ENCODE measurements at regions not wholly inside any gene's neighbourhood (a gene's known extent, or its start where the extent isn't known, plus 50 kb on each side); places are given as distances from the start of the nearest gene placed in this dataset.

DNA sequence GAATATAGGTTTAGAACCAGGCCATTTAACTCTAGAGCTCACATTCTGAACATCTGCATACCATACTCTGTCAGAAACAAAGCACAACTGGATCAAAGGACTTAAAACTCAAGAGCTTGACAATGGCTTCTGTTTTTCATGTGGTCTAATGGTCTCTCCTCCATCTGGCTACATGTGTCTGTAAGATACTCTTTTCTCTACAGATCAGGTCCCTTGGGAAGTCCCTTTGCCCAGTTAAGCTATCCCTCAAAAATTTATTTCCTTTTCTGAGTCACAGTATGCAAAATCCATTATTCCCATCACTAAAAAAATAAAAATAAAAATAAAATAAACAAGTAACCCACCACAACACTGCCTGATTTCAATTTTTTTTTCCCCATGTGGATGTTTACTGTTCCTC, 357.0 kb upstream of the PRMT6 start:
- H3K27ac Mint-ChIP-seq = no peak overlapping the region
- H3K4me1 Mint-ChIP-seq = no peaks in the 10 kb centered on the region
- no peaks in the 10 kb centered on the region for H3K36me3 Mint-ChIP-seq
- H3K9me3 Mint-ChIP-seq = peaks cover 11 to 42% (median 16%) of the 10 kb centered on the region in 6 donors
- H3K4me3 Mint-ChIP-seq = no peak overlapping the region
- peaks cover 0 to 2% (median 0%) of the 10 kb centered on the region in 3 donors for H3K27me3 Mint-ChIP-seq (ENCODE audit: low read depth in 3 of 3)
- DNase-seq = no peak

DNA sequence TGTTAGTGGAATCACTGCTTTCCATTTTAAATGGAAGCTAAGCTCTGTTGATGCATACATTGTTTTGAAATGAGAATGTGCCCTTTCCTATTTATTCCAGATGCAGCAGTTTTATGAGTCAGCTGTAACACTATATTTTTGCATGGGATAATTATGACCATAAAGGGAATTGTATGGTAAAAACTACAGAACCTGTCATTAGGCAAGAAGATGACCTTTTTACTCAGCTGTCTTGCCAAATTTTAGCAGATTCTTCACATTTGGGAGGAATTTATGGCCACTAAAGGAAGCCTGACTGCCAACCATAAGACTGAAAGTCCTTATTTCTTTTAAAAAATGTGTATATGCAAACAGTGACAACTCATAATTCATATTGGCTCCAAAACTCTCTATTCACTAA, 356.3 kb upstream of the PRMT6 start:
- DNase-seq = no peak
- Mint-ChIP-seq H3K9me3 (peaks cover 11 to 48% (median 17%) of the 10 kb centered on the region in 6 donors), H3K4me3 (no peak overlapping the region), H3K36me3 (no peaks in the 10 kb centered on the region), H3K27ac (no peak overlapping the region), H3K4me1 (no peaks in the 10 kb centered on the region), H3K27me3 (ENCODE audit: low read depth in 3 of 3) (peaks cover 0 to 2% (median 0%) of the 10 kb centered on the region in 3 donors)

DNA sequence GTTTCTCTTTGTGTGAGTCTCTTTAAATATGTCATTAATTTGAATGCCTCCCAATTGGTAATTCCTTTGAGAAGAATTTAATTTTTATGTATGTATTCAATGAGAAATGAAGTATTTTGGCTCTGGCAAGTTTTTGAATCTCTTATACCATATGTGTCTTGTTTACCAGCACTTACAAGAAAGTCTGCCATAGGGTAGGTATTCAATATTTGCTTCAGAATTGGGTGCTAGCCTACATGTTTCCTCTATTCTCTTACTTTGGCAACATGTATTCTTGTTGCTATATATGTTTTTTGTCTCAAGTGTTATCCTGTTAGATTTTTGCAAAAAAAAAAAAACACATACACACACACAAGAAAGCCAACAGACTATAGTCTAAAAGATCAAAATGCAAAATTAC, 350.5 kb upstream of the PRMT6 start:
- Mint-ChIP-seq H3K4me1 (no peaks in the 10 kb centered on the region), H3K4me3 (no peak overlapping the region), H3K27me3 (ENCODE audit: low read depth in 3 of 3) (peaks cover 0 to 2% (median 0%) of the 10 kb centered on the region in 3 donors), H3K9me3 (peaks cover 10 to 56% (median 24%) of the 10 kb centered on the region in 6 donors), H3K36me3 (no peaks in the 10 kb centered on the region), H3K27ac (no peak overlapping the region)
- DNase-seq = no peak

DNA sequence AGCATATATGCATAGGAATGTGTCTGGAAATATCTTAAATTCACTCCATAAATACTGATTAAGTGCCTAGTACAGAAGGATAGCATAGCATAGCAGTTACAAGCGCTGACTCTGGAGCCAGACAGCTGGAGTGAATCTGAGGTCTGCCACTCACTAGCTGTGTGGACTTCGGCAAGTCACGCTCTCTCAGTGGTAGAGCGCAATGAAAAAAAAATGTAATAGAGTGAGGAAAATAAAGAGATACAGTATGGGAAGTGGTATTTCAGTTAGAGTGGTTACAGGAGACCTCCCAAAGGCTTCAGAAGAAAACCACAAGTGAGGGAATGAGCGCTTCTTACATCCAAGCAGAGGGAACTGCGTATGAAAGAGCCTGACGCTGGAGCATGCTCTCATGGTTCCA, 338.9 kb upstream of the PRMT6 start:
- H3K27ac Mint-ChIP-seq = no peak overlapping the region
- H3K4me3 Mint-ChIP-seq = no peak overlapping the region
- H3K27me3 Mint-ChIP-seq (ENCODE audit: low read depth in 3 of 3) = no peaks in the 10 kb centered on the region
- H3K4me1 Mint-ChIP-seq = no peaks in the 10 kb centered on the region
- peaks cover 2 to 23% (median 8%) of the 10 kb centered on the region in 6 donors for H3K9me3 Mint-ChIP-seq
- H3K36me3 Mint-ChIP-seq = no peaks in the 10 kb centered on the region
- no peak for DNase-seq

DNA sequence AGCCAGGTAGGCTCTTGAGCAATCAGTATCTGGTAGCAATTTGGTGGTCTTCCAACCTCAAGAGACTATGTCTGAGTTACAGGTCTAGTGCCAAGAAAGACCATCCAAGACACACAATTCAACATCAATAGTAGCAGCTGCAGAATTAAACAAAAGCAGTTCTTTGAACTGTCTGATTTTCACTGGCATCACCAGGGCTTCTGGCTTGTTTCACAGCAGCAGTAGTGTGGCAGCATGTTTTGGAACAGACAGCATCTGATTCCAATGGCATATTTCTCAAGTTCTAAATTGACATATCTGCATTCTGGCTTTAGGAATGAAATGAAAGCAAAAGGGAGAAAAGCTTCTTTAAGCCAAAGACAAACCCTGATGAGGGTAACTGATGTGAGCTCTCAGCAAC, 334.7 kb upstream of the PRMT6 start:
- DNase-seq = no peak
- Mint-ChIP-seq H3K36me3 (no peaks in the 10 kb centered on the region), H3K27me3 (ENCODE audit: low read depth in 3 of 3) (no peaks in the 10 kb centered on the region), H3K9me3 (peaks cover 7 to 21% (median 15%) of the 10 kb centered on the region in 6 donors), H3K4me3 (no peak overlapping the region), H3K27ac (no peak overlapping the region), H3K4me1 (no peaks in the 10 kb centered on the region)

DNA sequence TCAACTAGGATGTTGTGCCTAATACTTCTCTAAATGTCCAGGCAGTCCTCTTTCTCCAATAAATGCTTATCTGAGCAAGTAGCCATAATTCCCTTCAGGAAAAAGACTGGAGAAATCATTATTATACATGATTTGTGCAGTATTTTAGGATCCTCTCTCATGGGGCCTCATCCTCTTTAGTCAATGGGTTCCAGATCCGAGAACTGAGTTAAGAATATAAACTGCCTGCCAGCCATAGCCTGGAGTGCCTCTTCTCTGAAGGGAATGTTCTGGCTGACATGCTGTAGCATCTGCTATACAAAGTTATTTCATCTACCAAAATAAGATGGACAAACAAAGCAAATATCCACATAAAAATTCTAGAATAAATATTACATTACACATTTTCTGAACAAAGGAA, 334.0 kb upstream of the PRMT6 start:
- Mint-ChIP-seq H3K4me1 (no peaks in the 10 kb centered on the region), H3K27ac (no peak overlapping the region), H3K27me3 (ENCODE audit: low read depth in 3 of 3) (no peaks in the 10 kb centered on the region), H3K4me3 (no peak overlapping the region), H3K9me3 (peaks cover 7 to 23% (median 15%) of the 10 kb centered on the region in 6 donors), H3K36me3 (no peaks in the 10 kb centered on the region)
- no peak for DNase-seq

DNA sequence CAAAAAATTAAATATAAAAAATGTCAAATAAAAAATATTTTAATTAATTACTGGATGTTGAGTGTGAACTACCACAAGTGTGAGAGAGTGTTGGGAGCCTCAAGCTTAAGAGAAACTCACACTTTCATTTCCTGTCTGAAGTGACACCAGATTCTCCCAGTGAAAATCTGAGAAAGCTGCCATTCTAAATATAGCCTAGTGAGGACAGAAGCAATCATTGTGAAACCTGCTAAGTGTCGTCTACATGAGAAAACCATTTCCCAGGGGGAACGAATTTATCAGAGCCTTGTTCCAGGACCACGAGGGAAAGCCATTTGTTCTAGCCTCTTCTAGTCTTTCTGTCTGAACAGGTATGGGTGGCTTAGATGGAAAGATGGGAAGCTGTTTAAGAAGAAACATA, 329.3 kb upstream of the PRMT6 start:
- H3K27ac Mint-ChIP-seq = no peak overlapping the region
- no peaks in the 10 kb centered on the region for H3K27me3 Mint-ChIP-seq (ENCODE audit: low read depth in 3 of 3)
- no peaks in the 10 kb centered on the region for H3K36me3 Mint-ChIP-seq
- no peak overlapping the region for H3K4me3 Mint-ChIP-seq
- H3K9me3 Mint-ChIP-seq = peaks cover 11 to 36% (median 20%) of the 10 kb centered on the region in 6 donors
- H3K4me1 Mint-ChIP-seq = no peaks in the 10 kb centered on the region
- DNase-seq = no peak

DNA sequence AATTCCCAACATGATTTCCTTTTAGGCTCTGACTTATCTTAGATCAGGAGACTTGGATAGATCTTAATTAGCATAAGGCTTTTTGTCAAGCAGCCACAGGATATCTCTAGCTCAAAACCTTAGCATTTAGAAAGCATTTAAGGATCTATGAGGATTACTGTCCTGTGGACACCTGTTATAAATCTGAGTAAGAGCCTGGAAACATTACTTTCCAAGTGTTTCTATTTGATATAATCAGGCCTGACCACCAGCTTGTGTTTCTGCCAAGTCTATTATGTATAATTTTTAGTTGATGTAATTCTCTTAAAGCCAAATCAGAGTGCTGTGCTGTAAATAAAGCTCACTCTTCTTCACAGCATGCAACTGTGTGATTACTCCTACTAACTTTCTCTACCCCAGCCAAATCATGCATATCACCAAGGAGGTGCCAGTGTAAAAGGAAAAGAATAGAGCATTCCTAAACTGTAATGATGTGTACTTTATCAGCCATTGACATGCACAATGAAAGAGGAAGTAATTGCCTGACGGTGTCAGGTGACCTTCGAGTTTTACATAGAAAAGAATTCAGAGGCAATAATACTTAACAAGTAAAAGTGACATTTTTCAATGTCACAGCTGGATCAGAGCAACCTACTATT, 309.9 kb upstream of the PRMT6 start:
- no peak for DNase-seq
- Mint-ChIP-seq H3K27ac (no peak overlapping the region), H3K4me3 (no peak overlapping the region), H3K4me1 (no peaks in the 10 kb centered on the region), H3K27me3 (ENCODE audit: low read depth in 3 of 3) (no peaks in the 10 kb centered on the region), H3K9me3 (peaks cover 6 to 23% (median 10%) of the 10 kb centered on the region in 6 donors), H3K36me3 (no peaks in the 10 kb centered on the region)

DNA sequence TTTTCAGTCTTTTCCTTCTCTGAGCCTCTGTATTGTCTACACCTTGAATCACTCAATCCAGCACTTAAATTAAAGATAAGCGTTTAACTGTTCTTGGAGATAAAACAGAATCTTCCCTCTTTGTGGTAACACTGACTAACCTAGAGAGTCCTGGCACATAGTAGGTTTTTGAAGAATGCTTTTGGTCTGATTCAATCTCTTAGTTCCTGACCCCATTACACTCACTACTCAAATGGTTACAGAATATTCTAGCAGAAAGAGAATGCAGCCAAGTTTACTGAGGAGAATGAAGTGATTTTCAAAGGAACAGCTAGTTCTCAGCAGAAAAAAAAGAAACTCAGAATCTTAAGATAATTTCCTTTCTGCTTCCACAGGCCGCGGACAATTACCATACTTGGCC, 309.2 kb upstream of the PRMT6 start:
- Mint-ChIP-seq H3K9me3 (peaks cover 6 to 23% (median 11%) of the 10 kb centered on the region in 6 donors), H3K4me3 (no peak overlapping the region), H3K36me3 (no peaks in the 10 kb centered on the region), H3K27me3 (ENCODE audit: low read depth in 3 of 3) (peaks cover 0 to 2% (median 0%) of the 10 kb centered on the region in 3 donors), H3K4me1 (no peaks in the 10 kb centered on the region), H3K27ac (no peak overlapping the region)
- DNase-seq = no peak

DNA sequence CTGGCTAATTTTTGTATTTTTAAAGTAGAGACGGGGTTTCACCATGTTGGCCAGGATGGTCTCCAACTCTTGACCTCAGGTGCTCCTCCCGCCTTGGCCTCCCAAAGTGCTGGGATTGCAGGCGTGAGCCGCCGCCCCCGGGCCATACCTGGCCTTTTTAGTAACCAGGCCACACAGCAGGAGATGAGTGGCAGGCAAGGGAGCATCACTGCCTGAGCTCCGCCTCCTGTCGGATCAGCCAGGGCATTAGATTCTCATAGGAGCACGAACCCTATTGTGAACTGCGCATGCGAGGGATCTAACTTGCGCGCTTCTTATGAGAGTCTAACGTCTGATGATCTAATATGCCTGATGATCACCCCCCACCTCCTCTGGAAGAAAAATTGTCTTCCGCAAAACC, 308.7 kb upstream of the PRMT6 start:
- Mint-ChIP-seq H3K4me1 (no peaks in the 10 kb centered on the region), H3K4me3 (no peak overlapping the region), H3K9me3 (peaks cover 6 to 27% (median 11%) of the 10 kb centered on the region in 6 donors), H3K27me3 (ENCODE audit: low read depth in 3 of 3) (peaks cover 0 to 2% (median 0%) of the 10 kb centered on the region in 3 donors), H3K36me3 (no peaks in the 10 kb centered on the region), H3K27ac (no peak overlapping the region)
- DNase-seq = no peak

DNA sequence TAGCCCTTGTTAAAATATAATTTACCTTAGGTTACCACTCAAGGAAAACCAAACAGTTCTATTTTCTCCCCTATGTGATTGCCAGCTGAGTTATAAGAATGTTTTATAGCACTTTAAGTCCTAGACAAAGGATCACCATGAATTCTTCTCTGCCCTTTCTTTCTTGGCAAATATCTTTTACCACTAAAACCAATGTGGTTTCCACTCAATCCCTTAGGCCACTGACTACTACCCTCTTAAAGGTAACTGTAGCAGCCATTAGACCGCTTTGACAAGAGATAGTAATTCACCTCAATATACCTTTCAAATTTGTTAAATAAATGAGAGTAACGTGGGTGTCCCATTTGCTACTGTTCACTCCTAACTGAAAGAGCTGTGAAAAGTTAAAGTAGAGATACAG, 307.9 kb upstream of the PRMT6 start:
- H3K4me1 Mint-ChIP-seq = no peaks in the 10 kb centered on the region
- peaks cover 0 to 2% (median 0%) of the 10 kb centered on the region in 3 donors for H3K27me3 Mint-ChIP-seq (ENCODE audit: low read depth in 3 of 3)
- peaks cover 5 to 31% (median 9%) of the 10 kb centered on the region in 6 donors for H3K9me3 Mint-ChIP-seq
- no peak overlapping the region for H3K4me3 Mint-ChIP-seq
- H3K27ac Mint-ChIP-seq = no peak overlapping the region
- H3K36me3 Mint-ChIP-seq = no peaks in the 10 kb centered on the region
- DNase-seq = no peak

DNA sequence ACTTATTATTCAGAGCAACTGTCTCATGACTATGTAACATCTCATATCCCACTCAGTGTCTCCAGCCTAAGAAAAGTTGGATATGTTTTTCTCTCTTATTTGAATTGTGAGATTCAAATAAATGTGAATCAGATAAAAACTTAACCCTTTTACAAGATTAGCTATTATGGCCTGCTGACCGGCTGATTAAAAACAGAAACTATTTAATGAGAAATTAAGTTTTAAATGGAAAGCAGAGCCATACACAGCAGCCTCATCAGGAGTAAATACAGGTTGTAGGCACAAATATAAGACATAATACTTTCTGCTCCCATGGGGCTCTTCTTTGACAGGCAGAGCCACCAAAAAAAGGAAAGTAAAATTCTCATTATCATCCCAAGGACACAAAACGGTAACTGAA, 307.0 kb upstream of the PRMT6 start:
- H3K27ac Mint-ChIP-seq = no peak overlapping the region
- DNase-seq = no peak
- H3K36me3 Mint-ChIP-seq = no peaks in the 10 kb centered on the region
- H3K27me3 Mint-ChIP-seq (ENCODE audit: low read depth in 3 of 3) = peaks cover 0 to 2% (median 0%) of the 10 kb centered on the region in 3 donors
- H3K4me3 Mint-ChIP-seq = no peak overlapping the region
- peaks cover 6 to 31% (median 9%) of the 10 kb centered on the region in 6 donors for H3K9me3 Mint-ChIP-seq
- no peaks in the 10 kb centered on the region for H3K4me1 Mint-ChIP-seq

DNA sequence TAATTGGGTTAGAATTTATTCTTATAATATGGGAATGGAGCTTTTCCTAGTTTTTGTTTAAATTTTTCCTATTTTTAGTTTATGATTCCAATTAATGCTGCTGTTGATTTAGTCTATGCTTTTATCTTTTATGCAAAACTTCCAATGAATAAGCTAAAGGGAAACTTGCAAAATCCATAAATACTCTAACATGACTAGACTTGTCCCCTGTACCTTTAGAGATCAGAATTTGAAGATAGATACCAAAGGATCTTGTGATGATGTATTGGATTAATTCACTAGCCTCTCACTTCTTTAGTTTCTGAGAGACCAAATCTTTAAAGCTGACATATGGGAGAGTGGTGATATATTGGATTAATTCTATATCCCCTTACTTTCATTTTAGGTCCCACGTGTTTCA, 306.6 kb upstream of the PRMT6 start:
- H3K27me3 Mint-ChIP-seq (ENCODE audit: low read depth in 3 of 3) = peaks cover 0 to 2% (median 0%) of the 10 kb centered on the region in 3 donors
- no peaks in the 10 kb centered on the region for H3K36me3 Mint-ChIP-seq
- H3K4me1 Mint-ChIP-seq = no peaks in the 10 kb centered on the region
- DNase-seq = no peak
- H3K27ac Mint-ChIP-seq = no peak overlapping the region
- peaks cover 6 to 31% (median 9%) of the 10 kb centered on the region in 6 donors for H3K9me3 Mint-ChIP-seq
- H3K4me3 Mint-ChIP-seq = no peak overlapping the region

DNA sequence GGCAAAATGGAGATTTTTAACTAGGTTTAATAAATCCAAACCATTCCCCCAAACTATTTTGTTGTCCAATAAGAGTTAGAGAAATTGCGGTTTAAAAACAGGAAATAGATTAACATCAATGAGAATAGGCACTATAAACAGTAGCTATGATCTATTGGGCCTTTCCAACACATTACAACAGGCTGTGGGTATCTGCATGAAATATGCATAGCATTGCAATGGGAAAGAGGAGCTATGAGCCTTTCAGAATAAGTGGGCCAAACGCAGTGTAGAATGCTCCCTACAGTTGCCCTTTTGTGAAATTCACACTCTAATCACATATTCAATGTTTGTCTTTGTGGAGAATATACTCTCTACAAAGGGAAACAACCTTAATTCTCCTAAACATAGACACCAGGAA, 305.5 kb upstream of the PRMT6 start:
- peaks cover 6 to 36% (median 13%) of the 10 kb centered on the region in 6 donors for H3K9me3 Mint-ChIP-seq

DNA sequence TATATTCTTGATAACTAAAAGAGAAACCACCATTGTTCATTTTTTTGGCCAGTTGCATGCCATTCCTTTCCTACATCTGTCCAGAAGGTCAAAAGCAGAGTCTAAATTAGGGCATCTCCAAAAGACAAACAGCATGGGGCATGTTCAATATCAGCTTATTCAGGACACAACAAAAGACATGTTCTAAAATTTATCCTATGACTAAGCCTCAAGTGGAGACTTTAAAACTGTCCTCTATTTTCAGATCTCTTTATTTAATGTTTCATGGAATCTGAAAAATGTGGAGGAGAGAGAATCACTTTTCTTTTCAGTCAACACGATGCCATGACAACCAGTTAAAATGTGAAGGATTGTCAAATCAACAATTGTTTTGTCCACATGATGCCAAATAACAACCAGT, 303.4 kb upstream of the PRMT6 start:
- Mint-ChIP-seq H3K36me3 (no peaks in the 10 kb centered on the region), H3K4me1 (no peaks in the 10 kb centered on the region), H3K27me3 (ENCODE audit: low read depth in 3 of 3) (peaks cover 0 to 4% (median 4%) of the 10 kb centered on the region in 3 donors), H3K4me3 (no peak overlapping the region), H3K9me3 (peaks cover 5 to 43% (median 13%) of the 10 kb centered on the region in 6 donors), H3K27ac (no peak overlapping the region)
- no peak for DNase-seq

More for the DNA sequence above, 305.5 kb upstream of the PRMT6 start:
- Mint-ChIP-seq H3K4me1 (no peaks in the 10 kb centered on the region), H3K27me3 (ENCODE audit: low read depth in 3 of 3) (peaks cover 0 to 2% (median 0%) of the 10 kb centered on the region in 3 donors), H3K4me3 (no peak overlapping the region), H3K27ac (no peak overlapping the region), H3K36me3 (no peaks in the 10 kb centered on the region)
- DNase-seq = no peak

All from immature natural killer cell (primary cell).